SKM-1 treated with dmso at 0.1 percent for 144 hours (cell line): ENCODE measurements at regions not wholly inside any gene's neighbourhood (a gene's known extent, or its start where the extent isn't known, plus 50 kb on each side); places are given as distances from the start of the nearest gene placed in this dataset.

Experiments
- DNase-seq: peaks from one replicate; lab custom pipeline; 2025; ENCODE audit not compliant: unreplicated experiment; lab: John Stamatoyannopoulos, UW

DNA sequence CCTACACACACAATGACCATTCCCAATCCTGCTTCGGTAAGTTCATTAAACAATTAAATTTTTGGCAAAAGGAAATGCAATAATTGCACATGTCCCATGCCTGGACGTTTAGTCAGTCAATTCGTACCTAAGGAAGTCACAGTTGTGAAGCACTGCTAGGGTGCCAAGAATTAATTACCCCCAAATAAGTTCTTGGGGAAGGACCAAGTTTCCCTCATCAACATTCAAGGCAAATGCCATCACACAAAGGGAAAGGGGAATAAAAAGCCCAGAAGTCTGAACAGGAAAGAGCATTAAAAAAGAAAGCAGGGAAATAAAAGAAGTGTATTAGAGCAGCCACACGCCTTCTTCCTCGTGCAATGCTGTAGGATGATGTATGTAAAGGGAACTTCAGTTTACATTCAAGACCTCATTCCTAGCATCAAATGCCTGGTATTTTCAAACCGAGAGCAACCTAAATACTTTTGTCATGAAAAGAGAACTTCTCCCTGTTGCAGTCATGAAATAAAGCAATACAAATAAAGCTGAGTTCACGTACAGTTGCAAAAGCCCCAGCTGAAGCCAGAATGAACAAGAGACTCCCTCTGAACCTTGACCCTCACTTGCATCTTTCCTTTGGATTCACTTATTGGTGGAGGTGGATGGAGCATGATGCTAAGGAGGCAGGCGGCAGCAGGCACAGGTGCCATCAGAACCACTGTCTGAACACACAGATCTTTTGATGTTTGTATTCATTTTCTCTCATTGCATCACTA is 124.0 kb upstream of the PPARGC1A start:
- DNase-seq = no peak

DNA sequence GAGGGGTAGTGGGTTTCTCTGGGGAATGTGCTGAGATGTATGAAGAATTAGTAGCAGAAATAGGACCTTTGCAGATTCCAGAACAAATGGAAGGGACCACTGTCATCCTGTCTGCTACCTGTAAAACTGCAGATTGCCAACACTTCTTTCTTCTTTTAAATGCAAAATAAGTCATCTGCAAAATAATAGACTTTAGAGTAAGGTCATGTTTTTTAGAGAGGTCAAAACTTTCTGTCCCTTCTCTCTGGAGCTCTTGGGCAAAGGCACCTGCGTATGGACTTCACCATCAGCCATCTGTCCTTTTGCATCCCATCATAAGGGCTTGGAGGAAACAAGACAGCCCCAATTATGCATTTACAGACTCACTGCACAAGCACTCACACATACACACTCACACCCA is 121.1 kb upstream of the PPARGC1A start:
- no peak for DNase-seq

DNA sequence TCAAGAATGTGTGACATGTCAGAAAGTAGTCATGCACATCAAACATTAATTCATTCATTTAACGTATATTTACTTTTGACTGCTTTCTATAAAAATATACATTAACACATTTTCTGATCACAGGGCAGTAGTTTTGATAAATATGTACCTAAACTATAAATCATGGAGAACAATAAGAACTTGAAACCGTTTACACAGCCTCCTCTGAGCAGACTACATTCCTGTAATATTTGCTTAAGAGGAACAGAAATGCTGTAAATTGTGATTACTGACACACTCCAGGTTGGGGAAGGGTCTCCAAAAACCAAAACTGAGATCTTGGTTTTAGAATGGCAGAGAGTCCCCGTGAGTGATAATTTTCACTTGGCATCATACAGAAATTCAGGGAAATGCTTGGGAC is 120.7 kb upstream of the PPARGC1A start:
- DNase-seq = no peak

DNA sequence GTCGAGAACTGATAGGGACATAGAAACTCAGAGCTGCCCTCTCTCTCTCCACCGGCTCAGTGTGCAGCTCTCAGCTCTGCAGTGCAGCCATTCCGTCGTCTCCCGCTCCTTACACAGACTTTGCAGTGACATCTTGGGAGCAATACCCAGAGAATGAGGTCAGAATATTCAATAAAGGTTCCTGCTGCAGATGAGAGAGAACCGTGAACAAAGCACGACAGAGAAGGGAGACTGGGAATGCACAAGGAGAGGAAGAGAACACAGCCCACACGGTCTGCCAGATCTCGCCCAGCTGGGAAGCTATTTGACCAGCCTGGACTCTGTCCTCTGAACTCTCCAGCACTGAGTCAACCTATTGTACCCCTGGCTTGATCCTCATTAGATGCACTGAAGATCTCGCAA is 118.0 kb upstream of the PPARGC1A start:
- no peak for DNase-seq

DNA sequence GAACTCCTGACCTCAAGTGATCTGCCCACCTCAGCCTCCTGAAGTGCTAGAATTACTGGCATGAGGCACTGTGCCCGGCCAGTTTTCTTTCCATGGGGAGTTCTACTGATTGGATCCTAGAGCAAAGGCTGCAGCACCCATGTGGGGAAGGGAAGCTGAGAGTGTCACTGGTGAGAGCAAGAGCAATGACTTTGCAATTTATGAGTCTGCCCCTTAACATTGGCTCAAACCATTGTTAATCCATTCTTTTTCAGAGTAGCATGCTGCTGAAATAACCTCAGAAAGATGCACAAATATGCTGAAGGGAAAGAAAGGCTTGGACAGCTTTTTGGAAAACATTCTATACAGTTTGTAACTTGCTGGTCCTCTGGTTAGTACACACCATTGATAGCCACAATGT is 116.4 kb upstream of the PPARGC1A start:
- no peak for DNase-seq

DNA sequence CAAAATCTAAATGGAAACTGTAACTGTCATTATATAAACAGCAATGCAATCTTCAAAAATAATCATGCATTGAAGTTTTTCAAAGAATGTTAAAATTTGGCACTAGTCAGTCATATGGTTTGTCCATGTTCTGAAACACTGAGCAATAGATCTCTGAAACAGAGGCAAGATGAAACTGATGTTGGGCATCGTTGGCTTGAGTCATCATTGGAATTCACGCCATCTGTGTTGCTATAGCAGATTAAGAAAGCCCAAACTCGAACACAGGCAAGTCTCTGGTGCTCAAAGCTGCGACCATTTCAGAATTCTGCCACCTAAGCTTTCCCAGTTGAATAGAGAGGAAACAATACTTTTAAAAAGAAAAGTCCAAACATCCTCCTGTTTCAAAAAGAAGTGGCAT is 114.1 kb upstream of the PPARGC1A start:
- DNase-seq = no peak

DNA sequence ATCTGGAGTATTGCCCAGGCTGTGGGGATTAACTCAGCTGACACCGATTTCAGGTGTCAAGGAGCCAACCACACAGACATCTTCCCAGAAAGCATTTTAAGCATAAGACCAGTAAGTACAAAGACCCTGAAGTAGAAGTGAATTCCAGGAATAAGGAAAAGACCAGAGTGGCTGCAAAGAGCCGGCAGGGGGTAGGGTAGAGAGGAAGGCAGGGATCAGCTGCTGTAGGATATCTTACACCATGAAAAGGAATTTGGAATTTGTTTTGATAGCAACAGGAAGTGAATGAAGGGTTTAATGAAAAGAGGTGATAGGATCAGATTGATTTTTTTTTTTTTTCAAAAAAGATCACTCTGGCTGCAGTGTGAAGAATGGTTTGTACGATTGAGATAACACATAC is 113.6 kb upstream of the PPARGC1A start:
- no peak for DNase-seq

DNA sequence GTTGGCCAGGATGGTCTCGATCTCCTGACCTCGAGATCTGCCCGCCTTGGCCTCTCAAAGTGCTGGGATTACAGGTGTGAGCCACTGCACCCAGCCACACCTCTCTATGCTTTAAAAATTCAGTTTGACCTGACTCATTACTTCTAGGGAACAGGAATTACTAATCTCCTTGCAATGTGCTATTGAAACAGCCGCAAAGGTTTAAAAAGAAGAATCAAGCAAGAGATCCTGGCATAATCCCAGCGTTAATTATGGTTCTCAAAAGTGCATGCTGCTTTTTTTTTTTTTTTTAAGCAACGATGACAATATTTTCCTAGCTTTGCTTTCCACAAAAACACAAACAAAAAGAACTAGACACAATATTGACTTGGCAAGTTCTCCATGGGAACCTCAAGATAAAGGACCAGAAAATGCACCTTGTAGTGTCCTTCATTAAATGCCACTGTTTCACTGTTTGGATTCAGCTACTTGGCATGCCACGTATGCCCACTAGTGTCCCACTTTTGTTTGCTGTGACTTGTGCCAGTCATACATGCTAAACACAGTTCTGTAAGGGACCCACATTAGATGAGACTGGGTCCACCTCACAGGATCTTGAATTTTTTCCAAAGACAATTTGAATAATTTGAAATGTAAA is 112.6 kb upstream of the PPARGC1A start:
- no peak for DNase-seq

DNA sequence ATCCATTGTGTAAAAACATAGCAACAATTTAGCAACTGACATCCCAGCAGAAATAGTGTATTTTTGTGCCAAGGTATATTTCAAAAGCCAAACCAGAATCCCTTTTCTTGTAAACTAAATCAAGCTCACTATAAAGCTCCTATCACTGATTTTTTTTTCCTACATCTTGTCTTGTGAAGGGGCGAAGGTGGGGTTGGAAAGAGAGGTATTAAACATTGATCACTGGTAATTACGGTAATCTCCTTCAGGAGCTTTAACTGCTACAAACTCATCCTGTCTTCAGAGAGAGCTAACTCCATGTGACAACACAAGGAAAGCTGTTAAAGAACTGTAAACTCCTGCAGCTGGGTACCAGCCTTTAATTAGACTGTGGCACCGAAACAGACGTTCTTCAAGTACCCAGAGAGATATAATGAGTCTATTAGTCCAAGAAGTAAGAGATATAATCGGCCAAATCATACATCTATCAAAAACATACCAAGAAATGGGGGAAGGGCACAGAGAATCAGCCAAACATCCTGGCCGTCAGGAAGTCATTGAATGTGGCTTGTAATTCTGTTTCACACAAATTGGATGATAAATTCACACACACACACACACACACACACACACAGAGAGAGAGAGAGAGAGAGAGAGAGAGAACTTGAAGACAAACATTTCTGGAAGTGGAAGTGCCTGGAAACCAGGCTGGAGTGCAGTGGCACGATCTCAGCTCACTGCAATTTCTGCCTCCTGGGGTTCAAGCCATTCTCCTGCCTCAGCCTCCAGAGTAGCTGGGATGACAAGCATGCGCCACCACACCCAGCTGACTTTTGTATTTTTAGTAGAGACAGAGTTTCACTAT is 111.9 kb upstream of the PPARGC1A start:
- DNase-seq = no peak

DNA sequence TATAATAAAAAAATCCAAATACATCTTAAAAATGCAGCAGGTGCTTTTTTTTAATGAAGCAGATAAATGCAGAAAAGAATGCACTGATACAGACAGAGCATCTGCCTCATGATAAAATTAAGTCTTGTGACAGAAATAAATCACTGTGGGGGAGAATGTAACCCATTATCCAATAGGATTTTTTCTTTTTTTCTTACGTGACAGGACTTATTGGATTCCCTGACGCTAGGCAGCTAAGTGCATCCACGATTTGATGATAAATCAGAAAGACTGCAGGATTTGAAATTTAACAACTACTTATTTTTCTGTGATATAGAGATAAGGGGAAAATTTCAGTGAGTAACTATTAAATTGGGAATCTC is 110.6 kb upstream of the PPARGC1A start:
- DNase-seq = no peak

DNA sequence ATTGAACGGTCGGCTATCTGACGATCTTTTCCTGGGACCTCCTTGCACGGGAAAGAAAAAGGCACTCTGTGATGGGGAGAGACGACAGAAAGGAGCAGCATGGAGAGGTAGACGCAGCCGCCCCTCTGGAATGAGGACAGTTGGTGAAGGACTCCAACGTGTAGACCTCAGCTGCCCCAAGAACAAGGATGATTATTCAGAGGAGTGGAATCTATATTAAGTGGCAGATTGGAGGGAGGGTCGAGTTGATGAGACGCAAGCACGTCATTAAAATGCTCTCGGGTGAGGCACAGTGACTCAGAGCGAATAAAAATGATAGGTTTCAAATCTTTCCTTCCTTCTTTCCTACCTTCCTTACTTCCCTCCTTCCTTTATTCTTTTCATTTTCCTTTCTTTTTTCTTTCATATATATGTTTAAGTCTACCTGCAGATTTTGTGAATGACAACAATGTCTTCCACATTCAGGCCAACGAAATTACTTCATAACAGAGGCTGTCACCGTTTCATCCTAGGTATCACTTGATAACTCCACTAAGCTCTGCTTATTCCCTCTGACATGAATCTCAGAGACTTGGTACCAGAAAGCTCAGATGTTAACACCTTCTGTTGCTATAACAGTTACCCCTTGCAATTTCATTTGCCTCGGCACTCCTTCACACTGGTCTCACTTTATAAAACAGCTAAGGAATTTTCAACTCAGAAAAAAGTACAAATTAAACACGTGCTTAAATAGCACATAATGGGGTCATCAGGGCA is 110.0 kb upstream of the PPARGC1A start:
- no peak for DNase-seq

DNA sequence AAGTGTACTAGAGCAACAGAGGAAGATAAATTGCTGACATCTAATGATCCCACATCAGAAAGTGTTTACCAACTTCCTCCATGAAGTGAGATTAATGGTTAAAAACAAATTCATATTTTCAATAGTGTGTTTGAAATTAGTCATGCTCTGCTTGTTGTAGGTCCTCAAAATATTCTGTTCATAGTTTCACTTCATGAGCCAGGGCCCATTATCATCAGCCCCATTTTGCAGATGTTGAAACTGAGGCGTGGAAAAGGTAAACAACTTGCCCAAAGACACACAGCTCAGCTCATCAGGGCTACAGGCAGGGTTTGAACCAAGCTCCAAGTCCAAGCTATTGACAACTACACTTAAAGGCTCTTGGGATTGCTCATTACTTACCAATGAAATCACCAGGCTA is 103.5 kb upstream of the PPARGC1A start:
- no peak for DNase-seq

DNA sequence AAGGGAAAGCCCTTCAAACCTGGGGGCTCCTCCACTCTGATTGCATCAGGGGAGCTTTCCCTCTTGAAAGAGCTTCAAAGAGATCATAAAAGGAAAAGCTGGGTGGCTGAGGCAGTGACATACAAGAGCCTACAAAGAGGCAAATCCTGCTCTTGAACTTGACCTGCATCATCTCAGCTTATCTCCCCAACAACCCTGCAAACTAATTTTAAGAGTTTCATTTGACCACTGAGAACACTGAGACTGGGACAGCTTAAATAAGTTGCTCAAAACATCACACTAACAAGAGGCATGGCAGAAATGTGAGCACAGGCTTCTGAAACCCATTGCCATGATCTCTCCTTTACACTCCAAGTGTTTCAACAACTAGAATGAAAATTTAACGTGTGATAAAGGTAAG is 101.6 kb upstream of the PPARGC1A start:
- DNase-seq = no peak

DNA sequence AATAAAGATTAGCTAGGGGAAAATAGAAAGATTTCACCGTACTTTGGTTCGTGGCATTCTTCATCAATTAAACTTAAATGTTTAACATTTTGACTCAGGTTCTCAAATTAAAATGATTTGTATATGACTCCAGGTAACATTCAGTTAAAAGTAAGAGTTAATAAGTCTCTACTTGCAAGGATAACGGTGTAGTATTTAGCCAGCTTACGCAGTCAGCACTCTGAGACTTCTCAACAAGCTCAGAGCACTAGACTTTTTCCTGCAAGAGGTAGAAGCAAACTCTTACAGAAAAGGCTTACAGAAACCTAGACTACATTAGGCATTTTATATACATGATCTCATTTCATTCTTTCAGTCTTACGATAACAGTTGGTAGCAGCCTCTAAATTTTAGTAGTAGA is 96.4 kb upstream of the PPARGC1A start:
- DNase-seq = no peak

DNA sequence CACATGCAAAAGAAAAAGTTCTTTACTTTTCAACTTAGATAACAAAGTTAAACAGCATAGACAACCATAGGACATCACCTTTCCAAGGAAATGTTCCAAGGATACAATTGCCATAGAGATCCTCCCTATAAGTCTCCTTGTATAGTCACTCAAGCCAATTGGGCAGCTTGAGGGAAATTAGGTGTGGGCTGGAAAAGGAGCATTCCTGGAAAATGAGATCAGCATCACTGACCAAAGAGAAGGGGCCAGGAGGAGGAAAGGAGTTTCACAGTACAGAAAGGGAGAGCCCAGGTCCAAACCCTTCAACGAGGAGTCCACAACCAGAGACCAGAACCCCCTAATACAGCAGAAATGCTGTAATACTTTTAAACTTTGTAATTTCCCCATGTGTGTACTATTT is 91.5 kb upstream of the PPARGC1A start:
- DNase-seq = no peak

DNA sequence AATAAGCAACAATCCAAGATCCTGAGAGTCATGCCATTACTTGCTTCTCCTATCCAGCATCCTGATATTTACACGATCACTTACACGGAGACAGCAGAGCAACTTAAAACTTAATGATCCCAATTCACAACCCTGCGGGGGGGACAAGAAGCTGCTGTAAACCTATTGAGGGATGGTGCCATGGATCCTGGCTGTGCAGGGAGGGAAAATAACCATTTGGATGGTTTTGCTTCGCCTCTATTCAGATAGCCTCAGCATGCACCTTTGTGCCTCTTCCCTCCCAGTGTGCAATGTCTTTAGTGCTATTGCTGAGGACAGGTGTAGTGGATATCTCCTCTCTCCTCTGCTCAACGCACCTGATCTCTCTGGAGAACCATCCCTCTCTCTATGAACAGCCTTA is 89.7 kb upstream of the PPARGC1A start:
- no peak for DNase-seq

DNA sequence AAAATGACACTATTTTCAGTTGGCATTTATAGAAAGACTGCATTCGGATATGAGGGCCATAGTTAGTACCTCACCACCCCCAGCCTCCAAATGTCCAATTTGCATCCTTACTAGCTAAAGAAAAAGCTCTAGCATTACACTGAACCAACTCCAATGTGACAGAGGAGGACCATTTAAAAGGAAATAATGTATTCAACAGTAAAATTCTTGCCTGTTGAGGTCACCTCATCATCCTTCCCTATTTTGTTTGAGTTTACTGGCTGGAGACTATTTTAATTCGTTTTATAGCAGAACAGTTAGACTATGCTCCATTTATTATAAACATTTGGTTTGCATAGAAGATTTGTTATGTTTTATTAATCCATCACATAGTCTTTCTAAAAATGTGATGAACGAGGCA is 88.2 kb upstream of the PPARGC1A start:
- DNase-seq = no peak

DNA sequence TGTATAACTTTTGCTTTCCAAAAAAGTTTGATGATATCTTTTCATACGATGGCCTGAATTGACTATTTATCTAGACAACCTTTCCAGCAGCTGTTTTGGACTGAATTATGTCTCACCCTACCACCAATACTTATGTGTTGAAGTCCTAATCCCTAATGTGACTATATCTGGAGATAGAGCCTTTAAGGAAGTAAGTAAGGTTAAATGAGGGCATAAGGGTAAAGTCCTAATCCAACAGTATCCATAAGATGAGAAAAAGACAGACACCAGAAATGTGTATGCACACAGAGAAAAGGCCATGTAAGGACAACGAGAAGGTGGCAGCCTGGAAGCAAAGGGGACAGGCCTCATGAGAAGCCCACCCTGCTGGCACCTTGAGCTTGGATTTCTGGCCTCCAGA is 86.6 kb upstream of the PPARGC1A start:
- DNase-seq = no peak

DNA sequence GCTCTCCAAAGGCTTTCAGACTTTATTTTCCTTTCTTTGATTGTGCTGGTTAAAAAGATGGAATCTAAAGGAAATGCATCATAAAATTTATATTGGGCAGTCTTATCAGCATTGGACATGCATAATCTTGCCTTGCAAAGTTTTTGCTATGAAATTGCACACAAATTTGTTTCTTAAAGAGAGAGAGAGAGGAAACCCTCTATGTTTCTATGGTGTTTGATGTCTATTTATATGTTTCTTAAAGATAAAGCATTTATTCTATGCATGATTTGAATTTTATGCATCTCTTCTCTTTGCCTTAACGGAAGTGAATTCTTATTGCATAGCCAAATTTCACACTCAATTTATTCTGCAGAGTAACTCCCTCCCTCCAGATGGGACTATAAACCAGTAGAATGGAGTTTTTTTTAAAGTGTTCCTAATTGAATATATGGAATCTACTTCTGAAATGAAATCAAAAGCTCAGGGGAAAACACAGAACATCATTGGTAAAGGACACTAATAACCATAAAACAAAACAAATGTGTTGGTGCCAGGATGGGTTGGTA is 83.5 kb upstream of the PPARGC1A start:
- DNase-seq = no peak

DNA sequence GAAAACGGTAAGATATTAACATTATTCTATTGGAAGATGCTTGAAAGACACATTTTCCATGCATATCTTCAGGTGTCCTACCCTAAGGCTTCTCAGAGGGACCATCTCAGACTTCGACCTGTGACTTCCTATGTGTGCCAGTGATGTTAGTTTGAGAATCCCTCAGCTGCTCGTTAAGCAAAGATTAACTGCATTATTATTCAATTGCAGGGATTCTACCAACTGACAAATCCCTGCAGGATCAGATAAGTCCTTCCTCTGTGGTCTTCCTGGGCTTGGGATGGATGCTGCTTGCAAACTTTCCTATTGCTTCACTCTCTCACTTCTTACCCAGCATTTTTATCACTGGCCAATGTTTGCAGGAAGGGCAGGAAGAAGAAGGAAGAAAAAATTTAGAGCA is 83.0 kb upstream of the PPARGC1A start:
- DNase-seq = no peak

DNA sequence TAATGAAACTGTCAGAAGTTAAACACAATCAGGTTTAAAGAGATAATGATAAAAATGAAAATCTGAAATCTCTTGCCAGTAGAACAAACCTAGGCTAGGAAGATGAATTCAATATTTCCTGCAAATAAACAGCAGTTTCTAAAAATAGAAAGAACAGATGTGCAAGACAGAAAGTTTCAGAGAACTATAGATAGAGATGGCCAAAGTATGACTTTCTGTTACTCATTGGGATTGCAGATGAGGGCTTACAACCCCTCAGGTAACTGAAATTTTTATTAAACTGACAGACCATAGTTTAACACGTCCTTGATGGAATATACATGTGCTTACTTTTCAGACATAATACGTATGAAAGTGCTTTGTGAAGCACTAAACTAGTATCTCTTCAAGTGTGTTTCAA is 82.3 kb upstream of the PPARGC1A start:
- no peak for DNase-seq
